Lower leg skin (tissue), 3 donors: ENCODE measurements at regions not wholly inside any gene's neighbourhood (a gene's known extent, or its start where the extent isn't known, plus 50 kb on each side); places are given as distances from the start of the nearest gene placed in this dataset.

Experiments
- CTCF ChIP-seq, 3 donors: fragments of 450-650 bp; IDR thresholded peaks; one replicate each; pipeline ENCODE4 v1.5.1; 2016; ENCODE audit warnings: antibody characterized with exemption in 3 of 3, mild to moderate bottlenecking in 3 of 3, moderate library complexity in 2 of 3
- POLR2A ChIP-seq, 2 donors: fragments of 450-650 bp; IDR thresholded peaks; one replicate each; pipeline ENCODE4 v1.6.1; 2016 to 2017; ENCODE audit warnings: antibody characterized with exemption in 2 of 2, mild to moderate bottlenecking in 1 of 2, moderate library complexity in 1 of 2

- TF ChIP-seq CTCF (IDR thresholded peaks at IDR 0.05) (no peak), POLR2A (IDR thresholded peaks at IDR 0.05) (no peak)
Measured at GRCh38 chr14:34041220-34041619, 90.3 kb upstream of the EGLN3 start.
